ENCODE measurements at regions not wholly inside any gene's neighbourhood (a gene's known extent, or its start where the extent isn't known, plus 50 kb on each side); places are given as distances from the start of the nearest gene placed in this dataset.

- no peak for TF ChIP-seq CTCF (IDR thresholded peaks at IDR 0.05; ENCODE audit: insufficient read depth, low read length, poor library complexity, severe bottlenecking)
- no peak for TF ChIP-seq EZH2phosphoT487 (conservative IDR thresholded peaks at IDR 0.05; ENCODE audit: low read length)
These were observed 452.8 kb downstream of the AACS start for GRCh38 chr12:125518074-125518473.
